ENCODE measurements at regions not wholly inside any gene's neighbourhood (a gene's known extent, or its start where the extent isn't known, plus 50 kb on each side); places are given as distances from the start of the nearest gene placed in this dataset.
"Not testable (repeated sequence)": the region's sequence is repeated elsewhere in the genome, so short reads cannot be mapped to it uniquely, and the experiment has no call there.

- H3K9me3 ChIP-seq = peaks cover 8% of the 10 kb centered on the region
- TF ChIP-seq, protein P1, sequence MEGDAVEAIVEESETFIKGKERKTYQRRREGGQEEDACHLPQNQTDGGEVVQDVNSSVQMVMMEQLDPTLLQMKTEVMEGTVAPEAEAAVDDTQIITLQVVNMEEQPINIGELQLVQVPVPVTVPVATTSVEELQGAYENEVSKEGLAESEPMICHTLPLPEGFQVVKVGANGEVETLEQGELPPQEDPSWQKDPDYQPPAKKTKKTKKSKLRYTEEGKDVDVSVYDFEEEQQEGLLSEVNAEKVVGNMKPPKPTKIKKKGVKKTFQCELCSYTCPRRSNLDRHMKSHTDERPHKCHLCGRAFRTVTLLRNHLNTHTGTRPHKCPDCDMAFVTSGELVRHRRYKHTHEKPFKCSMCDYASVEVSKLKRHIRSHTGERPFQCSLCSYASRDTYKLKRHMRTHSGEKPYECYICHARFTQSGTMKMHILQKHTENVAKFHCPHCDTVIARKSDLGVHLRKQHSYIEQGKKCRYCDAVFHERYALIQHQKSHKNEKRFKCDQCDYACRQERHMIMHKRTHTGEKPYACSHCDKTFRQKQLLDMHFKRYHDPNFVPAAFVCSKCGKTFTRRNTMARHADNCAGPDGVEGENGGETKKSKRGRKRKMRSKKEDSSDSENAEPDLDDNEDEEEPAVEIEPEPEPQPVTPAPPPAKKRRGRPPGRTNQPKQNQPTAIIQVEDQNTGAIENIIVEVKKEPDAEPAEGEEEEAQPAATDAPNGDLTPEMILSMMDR (IDR thresholded peaks at IDR 0.05) = no peak
- TF ChIP-seq POLR2AphosphoS5 (IDR thresholded peaks at IDR 0.05) (no peak), POLR2A (IDR thresholded peaks at IDR 0.05) (no peak), EP300 (IDR thresholded peaks at IDR 0.05) (no peak)
- no peaks in the 10 kb centered on the region for H3K36me3 ChIP-seq
- WGBS = 78% methylated on average over 1 of the region's 1 CpG
- H3K27ac ChIP-seq = no peak overlapping the region
- no peak for DNase-seq (ENCODE audit: low spot score in 2 of 2)
- no peaks in the 10 kb centered on the region for H3K4me1 ChIP-seq
- H3K27me3 ChIP-seq = no peaks in the 10 kb centered on the region
- no peak overlapping the region for H3K4me3 ChIP-seq
Measured at GRCh38 chr1:147409886-147410285, 131.4 kb upstream of the BCL9 start.

DNA sequence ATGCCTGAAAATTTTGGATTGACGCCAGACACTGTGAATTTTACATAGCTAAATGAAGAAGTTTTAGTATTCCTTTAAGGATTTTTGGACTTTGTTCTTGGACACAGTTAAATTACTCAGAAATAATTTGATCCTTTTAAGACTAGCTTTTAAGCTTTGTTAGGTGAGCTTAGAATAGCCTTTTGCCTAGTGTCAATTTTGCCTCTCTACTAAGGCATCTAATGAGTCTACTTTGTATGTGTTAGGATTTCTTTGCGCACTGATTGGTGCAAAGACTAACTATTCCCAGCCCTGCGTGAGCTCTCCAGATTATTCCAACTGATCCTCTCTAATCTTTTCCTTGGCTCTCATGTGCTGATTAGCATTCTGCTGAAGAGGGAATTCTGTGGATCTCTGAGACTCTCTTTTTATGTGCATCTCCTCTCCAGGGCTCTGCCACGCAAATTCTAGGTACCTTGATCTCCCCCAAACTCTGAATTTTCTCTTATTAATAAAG lies 128.1 kb upstream of the BCL9 start:
- Histone ChIP-seq H3K4me1 (no peaks in the 10 kb centered on the region), H3K36me3 (no peaks in the 10 kb centered on the region), H3K27ac (no peak overlapping the region), H3K9me3 (peaks cover 8% of the 10 kb centered on the region), H3K4me3 (no peak overlapping the region), H3K27me3 (no peaks in the 10 kb centered on the region)
- TF ChIP-seq, protein P1 (IDR thresholded peaks at IDR 0.05) = no peak
- no peak for TF ChIP-seq EP300 (IDR thresholded peaks at IDR 0.05)
- no peak for TF ChIP-seq POLR2A (IDR thresholded peaks at IDR 0.05)
- no peak for DNase-seq (ENCODE audit: low spot score in 2 of 2)
- WGBS = 78% methylated on average over 4 of the region's 4 CpGs

DNA sequence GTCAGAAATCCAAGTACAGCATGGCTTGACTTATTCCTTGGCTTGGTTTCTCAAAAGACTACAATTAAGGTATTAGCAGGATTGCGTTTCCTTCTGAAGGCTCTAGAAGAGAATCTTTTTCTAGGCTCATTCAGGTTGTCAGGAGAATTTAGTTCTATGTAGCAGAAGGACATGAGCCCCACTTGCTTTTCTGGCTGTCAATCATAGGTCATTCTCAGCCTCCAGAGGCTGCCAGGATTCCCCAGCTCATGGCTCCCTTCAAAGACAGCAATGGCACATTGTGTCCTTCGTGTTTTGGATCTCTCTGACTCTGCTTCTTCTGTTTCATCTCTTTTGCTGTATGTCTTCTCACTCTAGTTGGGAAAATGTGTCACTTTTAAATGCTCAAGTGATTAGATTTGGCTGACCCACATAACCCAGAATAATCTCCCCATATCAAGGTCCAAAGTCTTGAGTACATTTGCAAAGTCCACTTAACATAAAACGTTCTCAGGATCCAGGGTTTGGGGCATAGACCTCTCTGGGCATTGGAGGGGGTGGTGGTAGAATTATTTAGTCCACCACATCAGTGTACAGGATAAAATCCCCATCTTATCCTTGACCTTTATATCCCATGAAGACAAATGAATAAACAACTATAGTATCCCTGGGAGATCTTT lies 126.7 kb upstream of the BCL9 start:
- no peak overlapping the region for H3K4me3 ChIP-seq
- no peak overlapping the region for H3K27ac ChIP-seq
- WGBS = 70% methylated on average over 3 of the region's 3 CpGs
- TF ChIP-seq EP300 (IDR thresholded peaks at IDR 0.05) (no peak), POLR2A (IDR thresholded peaks at IDR 0.05) (no peak), POLR2AphosphoS5 (IDR thresholded peaks at IDR 0.05) (no peak)
- TF ChIP-seq, protein P1 (IDR thresholded peaks at IDR 0.05) = no peak
- H3K9me3 ChIP-seq = peaks cover 8% of the 10 kb centered on the region
- H3K27me3 ChIP-seq = no peaks in the 10 kb centered on the region
- no peak for DNase-seq (ENCODE audit: low spot score in 2 of 2)
- H3K4me1 ChIP-seq = no peaks in the 10 kb centered on the region
- no peaks in the 10 kb centered on the region for H3K36me3 ChIP-seq

- H3K27me3 ChIP-seq = no peaks in the 10 kb centered on the region
- TF ChIP-seq EP300 (IDR thresholded peaks at IDR 0.05) = no peak
- no peak for TF ChIP-seq POLR2A (IDR thresholded peaks at IDR 0.05)
- TF ChIP-seq, protein P1 (IDR thresholded peaks at IDR 0.05) = no peak
- no peak for TF ChIP-seq POLR2AphosphoS5 (IDR thresholded peaks at IDR 0.05)
- no peak overlapping the region for H3K4me3 ChIP-seq
- H3K36me3 ChIP-seq = no peaks in the 10 kb centered on the region
- H3K27ac ChIP-seq = no peak overlapping the region
- no peak for DNase-seq (ENCODE audit: low spot score in 2 of 2)
- peaks cover 3% of the 10 kb centered on the region for H3K9me3 ChIP-seq
- H3K4me1 ChIP-seq = no peaks in the 10 kb centered on the region
- 80% methylated on average over 5 of the region's 5 CpGs for WGBS
Measured at GRCh38 chr1:147417024-147417423, 124.3 kb upstream of the BCL9 start.

GRCh38 chr1:147423100-147423827 lies 118.0 kb upstream of the BCL9 start:
- H3K27me3 ChIP-seq; H3K9me3 ChIP-seq; H3K27ac ChIP-seq; H3K4me1 ChIP-seq; H3K4me3 ChIP-seq; DNase-seq (ENCODE audit: low spot score in 2 of 2); H3K36me3 ChIP-seq: not testable (repeated sequence)
- WGBS = 83% methylated on average over 29 of the region's 31 CpGs

All from suprapubic skin (tissue), 4 donors.